GM12878 (cell line): ENCODE measurements at regions not wholly inside any gene's neighbourhood (a gene's known extent, or its start where the extent isn't known, plus 50 kb on each side); places are given as distances from the start of the nearest gene placed in this dataset.

Experiments used
- BRCA1 ChIP-seq: IDR thresholded peaks from 2 replicates; pipeline ENCODE4 v1.6.1; 2011; ENCODE audit warnings: low read depth, low read length, improper control_type of control experiment
- EGR1 ChIP-seq, 2 experiments: IDR thresholded peaks; 1 replicate in 1 of 2; 2 replicates in 1 of 2; pipeline ENCODE4 v1.6.1; 2011 to 2012; ENCODE audit warnings: low read depth in 2 of 2, low read length in 2 of 2, borderline replicate concordance in 1 of 2, mild to moderate bottlenecking in 1 of 2, moderate library complexity in 1 of 2
- HCFC1 ChIP-seq: fragments of 150-350 bp; IDR thresholded peaks from 2 replicates; pipeline ENCODE4 v1.6.1; 2014; ENCODE audit warnings: low read length
- POLR2AphosphoS2 ChIP-seq: IDR thresholded peaks from 2 replicates; pipeline ENCODE4 v1.6.1; 2011; ENCODE audit warnings: low read depth, mild to moderate bottlenecking, low read length, improper control_type of control experiment, moderate library complexity
- SMC3 ChIP-seq: IDR thresholded peaks from 2 replicates; pipeline ENCODE4 v1.6.1; 2011; ENCODE audit warnings: low read length, improper control_type of control experiment, borderline replicate concordance
- TARDBP ChIP-seq: IDR thresholded peaks from 2 replicates; pipeline ENCODE4 v1.6.1; 2016; ENCODE audit warnings: borderline replicate concordance
- ZNF24 ChIP-seq: fragments of 450-650 bp; IDR thresholded peaks from 2 replicates; pipeline ENCODE4 v1.6.1; 2017; ENCODE audit warnings: antibody characterized with exemption, mild to moderate bottlenecking

DNA sequence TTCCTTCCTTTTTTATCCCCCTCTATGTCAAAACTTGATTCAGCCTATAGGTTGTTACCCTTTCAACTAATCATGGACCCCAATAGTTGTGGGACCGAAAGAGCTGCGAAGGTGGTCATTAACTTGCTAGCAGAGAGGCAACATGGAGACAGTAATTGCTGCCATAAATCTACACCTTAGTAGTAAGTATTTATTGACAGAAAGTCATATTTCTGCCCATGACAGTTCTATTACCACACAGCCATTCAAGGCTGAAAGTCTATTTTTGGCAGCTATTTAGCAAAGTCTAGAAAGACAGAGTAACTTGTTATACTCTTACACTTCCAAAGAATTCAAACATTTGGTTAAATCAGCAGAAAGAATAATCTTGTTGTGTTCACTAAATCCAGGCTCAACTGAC, 236.2 kb downstream of the PRELID2 start:
- TF ChIP-seq SMC3 (no peak), POLR2AphosphoS2 (no peak), HCFC1 (no peak), EGR1 (IDR thresholded peaks at IDR 0.05; ENCODE audit: borderline replicate concordance in 1 of 2, low read depth in 2 of 2, low read length in 2 of 2) (no peak), TARDBP (no peak), ZNF24 (no peak), BRCA1 (no peak)
